ENCODE measurements at regions not wholly inside any gene's neighbourhood (a gene's known extent, or its start where the extent isn't known, plus 50 kb on each side); places are given as distances from the start of the nearest gene placed in this dataset.

DNA sequence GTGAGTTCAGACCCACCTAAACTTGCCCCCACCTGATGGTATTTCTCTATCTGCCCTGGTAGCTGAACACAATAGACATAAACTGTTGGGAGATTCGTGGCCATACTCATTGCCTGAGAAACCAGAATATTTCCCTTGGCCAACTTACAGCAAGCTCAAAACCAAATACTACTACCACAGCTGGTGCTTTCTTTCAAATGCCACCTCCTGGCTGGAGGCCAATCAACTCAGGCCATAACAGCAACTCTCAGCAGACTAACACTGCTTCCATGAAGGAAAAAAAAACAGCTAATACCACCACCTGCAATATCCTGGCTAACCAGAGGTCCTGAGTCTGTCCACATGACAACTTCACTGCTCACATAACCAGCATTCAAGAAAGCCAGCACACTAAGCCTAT, 373.1 kb downstream of the CMPK2 start:
- no peak for DNase-seq

DNA sequence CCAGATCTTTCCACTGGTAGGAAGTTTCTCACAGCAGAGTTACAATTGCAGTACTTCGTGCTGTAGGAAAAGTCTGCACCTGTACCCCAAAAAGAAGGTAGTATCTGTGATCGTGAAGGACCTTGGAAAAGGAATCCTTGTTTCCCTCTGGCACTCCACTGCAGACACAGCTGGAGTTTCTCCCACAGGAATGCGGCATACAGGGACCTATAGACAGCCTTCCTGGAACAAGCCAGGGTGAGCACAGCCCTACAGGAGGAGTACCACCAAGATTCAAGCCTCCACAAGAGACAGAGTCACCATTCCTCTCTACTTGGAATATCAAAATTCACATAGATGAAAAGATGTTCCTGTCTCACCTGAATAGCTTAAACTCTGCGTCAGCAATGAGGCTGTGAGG, 372.4 kb downstream of the CMPK2 start:
- DNase-seq = no peak

DNA sequence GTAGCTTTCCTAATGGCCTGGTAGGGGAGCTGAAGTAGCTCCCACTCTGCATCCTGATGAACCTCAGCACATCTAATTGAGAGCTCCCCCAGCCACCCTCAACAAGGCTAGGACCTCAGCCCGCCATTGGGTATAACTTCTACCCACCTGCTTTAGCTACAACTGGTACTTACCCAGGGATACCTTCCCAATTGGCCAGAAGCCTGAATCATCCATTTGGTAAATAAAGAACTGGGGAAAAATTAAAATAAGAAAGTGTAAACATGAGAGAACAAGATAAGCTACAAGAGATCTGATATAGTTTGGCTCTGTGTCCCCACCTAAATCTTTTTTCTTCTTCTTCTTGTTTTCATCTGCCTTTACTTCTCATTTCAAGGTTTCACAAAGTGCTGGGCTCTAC, 372.0 kb downstream of the CMPK2 start:
- DNase-seq = no peak

DNA sequence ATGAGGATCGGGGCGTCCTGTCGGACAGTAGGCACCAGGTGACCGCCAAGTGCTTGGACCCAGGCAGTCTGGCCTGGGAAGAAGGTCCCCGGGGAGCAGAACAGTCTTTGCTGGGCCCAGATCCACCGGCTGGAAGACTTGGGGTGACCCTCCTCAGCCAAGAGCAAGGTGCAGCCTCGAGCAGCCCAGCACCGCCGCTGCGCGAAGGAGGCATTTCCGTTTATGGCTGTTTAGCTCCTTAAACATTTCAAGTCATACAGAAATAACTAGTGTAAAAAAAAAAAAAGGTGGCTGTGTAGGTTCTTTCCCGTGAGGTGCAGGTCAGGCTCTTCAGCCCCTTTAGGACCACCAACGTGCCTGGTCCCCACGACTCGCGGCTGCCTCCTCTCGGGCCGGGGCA, 370.2 kb downstream of the CMPK2 start:
- DNase-seq = no peak

DNA sequence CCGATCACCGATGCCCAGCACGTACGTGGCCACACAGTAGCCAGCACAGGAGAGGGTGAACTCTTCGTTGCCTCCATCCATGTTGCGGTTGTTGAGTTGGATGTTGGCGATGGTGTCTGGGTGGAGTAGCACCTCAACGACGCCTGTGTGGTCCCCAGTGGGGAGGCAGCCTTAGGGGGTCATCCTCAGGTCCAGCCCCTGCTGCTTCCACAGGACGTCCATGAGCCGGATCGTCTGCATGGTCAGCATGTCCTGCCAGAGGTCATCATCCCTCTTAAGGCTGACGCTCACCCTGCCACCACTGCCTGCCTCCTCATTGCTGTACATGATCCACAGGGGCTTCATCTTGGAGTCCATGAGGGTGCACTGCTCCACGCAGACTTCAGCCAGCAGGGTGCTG, 369.3 kb downstream of the CMPK2 start:
- DNase-seq = no peak

DNA sequence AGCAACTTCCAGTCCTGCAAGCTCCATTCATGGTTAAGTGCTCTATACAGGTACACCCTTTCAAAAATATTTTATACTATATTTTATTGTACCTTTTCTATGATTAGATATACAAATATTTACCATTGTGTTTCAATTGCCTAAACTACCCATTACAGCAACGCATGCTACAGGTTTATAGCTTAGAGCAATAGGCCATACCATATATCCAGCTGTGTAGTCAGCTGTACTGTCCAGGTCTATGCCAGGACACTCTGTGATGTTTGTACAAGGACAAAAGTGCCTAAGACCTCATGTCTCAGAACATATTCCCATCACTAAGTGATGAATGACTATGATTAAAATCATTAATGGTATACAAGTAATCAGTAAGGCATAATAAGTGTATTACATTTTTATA, 368.7 kb downstream of the CMPK2 start:
- DNase-seq = no peak

DNA sequence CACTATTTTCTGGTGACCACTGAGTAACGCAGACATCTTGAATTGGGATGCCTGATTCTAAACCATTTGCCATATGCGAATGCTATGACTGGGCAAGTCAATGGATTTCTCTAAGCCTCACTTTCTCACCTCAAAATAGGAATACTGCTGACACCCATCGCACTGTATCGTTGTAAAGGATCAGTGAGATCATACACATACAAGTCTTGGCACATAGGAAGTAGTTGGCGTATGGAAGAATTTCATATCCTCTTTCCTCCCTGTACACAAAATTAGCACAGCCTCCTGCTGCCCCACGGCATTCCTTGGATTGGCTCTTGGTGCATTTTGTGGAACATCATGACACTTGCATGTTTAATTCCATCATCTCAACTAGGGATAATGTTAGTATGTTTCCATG, 366.9 kb downstream of the CMPK2 start:
- no peak for DNase-seq

DNA sequence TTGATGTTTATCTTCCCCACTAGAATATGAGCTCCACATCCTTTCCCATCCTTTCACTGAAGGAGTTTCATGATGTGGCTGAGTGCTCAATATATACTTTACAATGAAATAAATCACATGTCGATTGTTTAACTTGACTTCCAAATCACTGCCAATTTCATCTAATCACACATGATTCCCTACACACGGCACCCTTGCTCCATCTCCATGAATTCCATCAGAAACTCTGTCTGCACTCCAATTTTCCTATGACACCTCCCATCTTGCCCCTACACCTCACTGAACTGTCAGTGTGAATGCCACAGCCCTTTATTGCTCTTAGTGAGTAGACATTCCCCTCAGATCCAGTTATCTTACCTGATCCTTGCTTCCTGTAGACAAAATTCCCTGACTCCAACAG, 366.0 kb downstream of the CMPK2 start:
- DNase-seq = no peak

DNA sequence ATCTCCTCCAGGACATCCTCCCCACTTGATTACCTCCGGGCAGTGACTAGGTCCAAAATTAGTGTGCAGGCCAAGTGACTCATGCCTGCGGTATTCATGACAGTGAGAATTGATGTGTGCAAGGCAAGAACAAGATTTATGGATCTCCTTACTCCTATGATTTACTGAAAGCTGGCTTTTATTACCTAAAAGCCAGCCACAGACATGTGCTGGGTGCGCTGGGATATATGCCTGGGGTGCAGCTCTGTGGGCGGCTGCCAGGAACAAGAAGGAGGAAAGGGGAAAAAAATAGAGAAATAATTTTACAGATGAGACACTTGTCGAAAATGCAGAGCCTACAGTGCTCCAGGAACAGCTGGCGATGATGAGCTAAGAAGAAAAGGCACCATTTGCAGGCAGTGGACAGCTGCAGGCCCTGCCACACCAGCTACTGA, 359.3 kb downstream of the CMPK2 start:
- no peak for DNase-seq

DNA sequence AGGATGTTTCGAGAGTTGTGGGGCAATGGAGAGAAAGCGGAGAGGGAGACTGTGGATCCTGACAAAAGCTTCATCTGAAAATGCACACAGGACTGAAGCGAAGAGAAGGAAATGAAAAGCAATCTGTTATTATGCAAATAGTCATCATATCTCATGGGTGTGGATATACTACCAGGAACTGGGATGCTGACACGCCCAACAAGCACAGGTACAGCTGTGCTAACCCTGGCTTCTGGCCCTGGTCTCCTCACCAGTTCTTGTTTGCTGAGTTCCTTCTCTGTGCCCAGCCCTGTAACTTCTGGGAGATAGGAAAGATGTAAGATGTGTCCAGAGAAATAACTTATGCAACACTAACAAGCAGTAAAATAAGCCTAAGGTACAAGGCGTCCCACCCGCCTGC, 358.8 kb downstream of the CMPK2 start:
- DNase-seq = no peak

DNA sequence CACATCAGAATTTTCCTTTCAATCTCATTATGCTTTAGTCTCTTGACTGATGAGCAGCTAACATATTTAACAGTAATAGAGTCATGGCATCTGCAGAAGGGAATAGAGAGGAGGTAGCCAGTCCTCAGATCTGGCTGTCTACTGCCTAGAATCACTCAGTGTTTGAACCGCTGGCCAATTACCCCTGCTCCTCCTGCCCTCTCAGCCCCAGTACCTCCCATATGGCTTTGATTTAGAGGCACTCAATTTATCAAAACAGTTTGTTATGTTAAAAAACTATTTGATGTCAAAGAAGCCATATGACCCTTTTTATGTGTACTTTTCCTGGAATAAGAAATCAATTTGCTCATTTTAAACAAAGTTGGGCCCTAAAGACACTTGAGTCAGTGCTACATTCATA, 355.2 kb downstream of the CMPK2 start:
- no peak for DNase-seq

DNA sequence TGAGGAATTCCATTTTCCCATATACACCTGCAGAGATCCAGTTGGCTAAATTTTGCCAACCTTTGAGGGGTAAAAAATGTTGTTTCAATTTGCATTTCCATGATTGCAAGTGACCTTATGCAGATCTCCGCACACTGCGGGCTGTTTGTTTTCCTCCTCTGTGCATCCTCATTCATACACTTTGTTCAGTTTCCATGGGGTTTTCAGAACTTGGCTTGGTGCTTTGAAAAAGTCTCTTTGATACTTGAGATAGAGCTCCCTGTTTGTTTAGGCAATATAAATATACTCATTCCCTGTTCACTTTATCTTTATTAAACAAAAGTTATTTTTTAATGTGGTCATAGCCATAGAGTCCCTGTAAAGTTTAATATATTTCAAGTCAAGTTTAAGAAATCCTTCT, 353.1 kb downstream of the CMPK2 start:
- no peak for DNase-seq

DNA sequence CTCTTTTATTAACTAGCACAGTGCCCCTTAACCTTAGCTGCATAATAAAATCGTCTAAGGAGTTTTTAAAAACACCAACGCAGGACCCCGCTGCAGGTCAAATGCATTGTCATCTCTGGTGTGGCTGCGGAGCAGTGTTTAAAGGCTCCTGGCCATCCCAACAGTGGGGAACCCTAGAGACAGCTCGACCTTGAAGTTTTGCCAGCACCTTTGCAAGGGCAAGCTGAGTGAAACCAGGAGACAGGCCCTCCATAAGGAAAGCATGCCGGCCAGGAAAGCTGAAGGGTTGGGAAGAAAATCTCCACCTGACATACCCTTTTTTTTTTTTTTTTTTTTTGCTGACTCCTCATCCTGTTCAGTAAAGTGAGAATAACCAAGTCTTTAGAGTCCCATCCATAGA, 349.0 kb downstream of the CMPK2 start:
- DNase-seq = no peak

DNA sequence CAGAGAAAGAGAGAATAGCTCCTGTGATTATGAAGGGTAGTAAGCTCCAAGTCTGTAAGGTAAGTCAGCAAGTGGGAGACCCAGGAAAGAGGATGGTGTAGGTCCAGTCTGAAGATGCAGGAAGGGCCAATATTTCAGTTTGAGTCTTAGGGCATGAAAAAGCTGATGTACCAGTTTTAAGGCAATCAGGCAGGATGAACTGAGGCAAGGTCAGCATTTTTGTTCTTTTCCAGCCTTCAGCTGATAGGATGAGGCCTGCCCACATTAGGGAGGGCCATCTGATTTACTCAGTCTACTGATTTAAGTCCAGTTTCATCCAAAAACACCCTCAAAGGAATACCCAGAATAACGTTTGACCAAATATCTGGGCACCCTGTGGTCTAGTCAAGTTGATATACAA, 347.3 kb downstream of the CMPK2 start:
- no peak for DNase-seq

DNA sequence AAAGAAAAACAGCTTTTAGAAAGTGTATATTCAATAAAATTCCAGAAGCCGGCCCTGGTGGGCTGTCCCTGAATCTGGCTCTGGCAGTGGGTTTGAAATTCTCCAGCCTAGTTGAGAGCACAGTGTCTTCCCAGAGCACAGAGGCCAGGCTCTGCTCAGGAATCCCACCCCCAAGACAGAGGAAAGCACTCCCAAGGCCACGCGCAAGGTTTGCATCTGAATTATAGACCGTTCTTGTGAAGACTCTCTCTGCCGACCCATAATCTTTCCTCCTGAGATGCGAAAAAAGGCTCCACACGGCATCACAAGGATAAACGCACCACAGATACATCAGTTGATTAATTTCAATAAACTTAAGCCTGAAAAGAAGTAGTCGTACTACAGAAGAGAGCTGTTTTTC, 342.2 kb downstream of the CMPK2 start:
- DNase-seq = no peak

DNA sequence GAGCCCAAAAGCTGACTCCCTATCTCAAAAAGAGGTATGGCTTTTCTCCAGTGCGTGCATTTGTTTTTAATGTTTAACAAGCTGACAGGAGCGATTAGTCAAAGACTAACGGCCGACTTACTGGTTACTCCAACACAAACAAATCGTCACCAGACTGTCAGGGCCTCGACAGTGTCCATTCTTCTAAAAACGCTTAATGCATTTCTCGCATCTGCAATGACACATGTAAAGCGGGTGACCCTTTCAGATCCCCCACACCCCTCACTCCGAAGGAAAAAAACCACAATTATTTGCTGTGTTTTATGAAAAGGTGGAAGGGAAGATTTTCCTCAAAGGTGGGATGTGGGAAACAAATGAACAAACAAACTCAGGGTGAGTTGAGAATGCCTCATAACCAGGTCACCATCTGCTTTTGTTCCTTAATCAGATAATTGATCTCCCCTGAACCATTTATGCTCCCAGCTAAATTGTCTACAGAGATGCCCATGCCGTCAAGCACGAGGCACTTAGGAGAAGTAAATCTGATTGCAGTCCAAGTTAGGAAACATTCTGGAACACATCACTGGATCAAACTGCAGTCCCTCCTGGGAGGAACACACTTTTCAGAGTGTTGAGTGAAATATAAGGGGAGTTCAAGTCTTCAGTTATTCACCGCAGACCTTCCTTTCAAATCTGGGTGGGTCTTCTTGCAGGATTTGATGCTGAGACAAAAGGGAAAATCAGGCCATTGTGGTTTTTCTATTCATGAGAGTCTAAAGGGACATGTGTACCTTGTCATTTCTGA, 340.8 kb downstream of the CMPK2 start:
- DNase-seq = no peak

DNA sequence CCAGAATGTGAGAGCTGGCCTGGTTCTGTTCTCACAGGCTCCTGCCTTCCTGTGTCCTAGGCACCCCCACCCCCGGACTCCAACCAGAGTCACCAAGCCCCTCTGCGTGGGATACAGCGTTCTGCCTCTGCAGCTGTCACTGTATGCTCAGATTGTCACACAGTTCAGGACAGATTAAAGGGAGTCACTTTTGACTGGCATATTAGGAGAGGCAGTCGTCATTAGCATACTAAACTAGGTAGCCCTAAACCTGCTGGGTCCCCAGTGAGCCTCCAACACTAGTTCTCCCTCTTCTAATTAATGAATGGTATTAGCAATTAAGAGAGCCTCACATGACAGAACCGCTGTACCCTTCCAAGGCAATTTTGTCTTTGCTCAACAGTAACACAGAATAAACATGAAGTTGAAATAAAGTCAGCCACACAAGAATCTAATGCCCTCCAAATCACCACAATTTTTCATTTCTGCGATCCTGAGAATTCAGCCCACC, 340.2 kb downstream of the CMPK2 start:
- DNase-seq = no peak

DNA sequence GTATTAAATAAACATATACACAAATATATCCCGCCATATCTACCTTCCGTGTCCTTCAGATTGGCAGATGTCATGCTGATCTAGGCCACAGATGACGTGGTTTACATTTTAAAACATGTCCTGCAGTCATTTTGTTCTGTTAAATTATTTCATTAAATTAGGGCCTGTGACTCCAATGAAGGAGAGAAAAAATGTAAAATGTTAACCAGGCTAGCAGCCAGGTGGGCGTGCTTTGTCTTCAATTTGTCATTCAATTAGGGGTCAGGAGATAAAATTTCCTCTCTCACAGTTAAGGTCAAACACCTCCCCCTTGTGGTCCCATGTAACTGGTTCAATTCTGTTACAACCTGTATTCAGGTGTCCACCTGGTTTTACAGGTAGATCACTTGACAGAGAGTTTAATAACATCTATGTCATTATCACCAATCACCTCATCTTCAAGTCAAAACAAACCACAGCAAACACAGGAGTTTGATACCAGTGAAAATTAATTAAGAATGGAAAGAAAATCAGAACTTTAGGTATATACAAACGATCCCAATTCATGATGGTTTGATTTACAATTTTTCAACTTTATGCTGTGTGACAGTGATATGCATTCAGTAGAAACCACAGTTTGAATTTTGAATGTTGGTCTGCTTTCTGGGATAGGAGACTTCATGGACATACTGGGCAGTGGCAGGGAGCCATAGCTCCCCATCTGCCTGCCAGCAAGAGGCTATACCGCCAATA, 339.4 kb downstream of the CMPK2 start:
- peak; percentile 5 for DNase-seq

DNA sequence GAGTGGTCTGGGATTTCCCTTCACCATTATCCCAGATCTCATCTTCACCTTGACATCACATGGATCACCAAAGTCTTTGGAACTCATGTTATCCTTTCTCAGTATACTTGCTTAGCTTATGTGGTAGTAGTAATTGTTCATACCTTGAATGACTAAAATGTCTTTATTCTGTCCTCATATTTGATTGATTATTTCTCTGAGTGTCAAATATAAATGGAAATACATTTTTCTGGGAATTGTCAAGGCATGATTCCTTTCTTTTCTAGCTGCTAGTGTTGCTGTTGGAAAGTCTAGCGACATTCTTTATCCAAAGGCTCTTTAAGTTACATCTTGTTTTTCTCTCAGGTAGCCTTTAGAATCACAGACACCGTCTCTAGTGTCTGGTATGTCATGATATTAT, 334.4 kb downstream of the CMPK2 start:
- DNase-seq = no peak

DNA sequence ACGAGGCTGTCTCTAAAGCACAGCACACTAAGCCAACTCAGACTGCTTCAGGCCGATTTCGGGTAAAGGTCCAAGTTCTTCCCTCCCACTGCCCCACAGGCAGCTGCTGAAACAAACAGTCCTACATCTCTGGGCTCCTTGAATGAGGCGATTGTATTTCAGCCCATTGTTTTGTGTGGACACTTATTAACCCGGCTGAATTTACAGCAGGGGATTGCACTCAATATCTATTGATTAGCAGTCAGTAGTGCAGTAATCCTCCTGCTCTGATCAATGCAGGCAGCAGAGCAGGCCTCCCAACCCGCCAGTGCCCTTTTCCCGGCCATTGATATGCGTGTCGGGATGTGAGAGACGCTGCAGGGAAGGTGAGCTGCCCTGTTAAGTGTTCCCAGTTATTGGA, 330.1 kb downstream of the CMPK2 start:
- no peak for DNase-seq

DNA sequence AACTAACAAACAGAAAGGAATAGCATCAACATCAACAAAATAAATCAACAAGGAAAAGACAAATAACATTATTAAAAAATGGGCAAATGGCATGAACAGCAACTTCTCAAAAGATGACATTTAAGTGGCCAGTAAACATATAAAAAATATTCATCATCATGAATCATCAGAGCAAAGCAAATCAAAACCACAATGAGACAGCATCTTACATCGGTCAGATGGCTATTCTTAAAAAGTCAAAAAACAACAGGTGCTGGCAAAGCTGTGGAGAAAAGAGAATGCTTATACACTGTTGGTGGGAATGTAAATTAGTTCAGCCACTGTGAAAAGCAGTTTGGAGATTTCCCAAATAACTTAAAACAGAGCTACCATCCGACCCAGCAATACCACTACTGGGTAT, 327.1 kb downstream of the CMPK2 start:
- DNase-seq = no peak

DNA sequence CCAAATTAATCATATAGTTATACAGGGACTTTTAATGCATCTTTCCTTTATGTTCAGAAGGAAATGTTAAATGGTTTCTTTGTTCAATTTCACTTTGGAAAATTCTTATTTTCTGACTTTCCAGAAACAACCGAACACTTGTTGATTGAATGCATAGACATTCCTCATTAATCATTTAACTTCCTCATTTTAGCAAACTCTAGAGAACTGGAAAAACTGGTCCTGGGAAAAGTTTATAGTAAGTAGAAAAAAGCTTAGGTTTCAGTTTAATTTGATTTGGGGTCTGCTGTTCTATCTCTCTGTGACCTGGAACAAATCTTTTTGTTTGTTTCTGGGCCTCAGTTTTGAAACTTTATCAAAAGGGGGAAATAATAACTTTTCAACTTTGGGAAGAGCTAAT, 320.4 kb downstream of the CMPK2 start:
- DNase-seq = no peak

DNA sequence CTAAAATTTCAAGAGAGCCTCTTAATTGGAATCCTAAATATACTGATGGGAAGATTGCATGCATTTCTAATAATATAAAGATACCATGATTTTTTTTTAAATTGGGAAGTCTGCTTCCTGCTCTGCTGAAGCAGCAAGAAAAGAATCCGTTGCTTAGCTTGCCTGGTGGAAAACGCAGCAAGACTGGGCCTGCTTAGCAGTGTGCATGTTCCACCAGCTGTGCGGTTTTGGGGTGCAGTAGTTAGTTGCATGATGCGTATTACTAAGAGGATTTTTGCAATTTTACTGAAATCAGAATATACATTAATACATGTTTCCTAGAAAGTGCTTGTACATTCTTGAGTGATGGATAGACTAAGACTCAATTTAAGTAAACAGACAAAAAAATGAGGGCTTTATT, 319.9 kb downstream of the CMPK2 start:
- no peak for DNase-seq

DNA sequence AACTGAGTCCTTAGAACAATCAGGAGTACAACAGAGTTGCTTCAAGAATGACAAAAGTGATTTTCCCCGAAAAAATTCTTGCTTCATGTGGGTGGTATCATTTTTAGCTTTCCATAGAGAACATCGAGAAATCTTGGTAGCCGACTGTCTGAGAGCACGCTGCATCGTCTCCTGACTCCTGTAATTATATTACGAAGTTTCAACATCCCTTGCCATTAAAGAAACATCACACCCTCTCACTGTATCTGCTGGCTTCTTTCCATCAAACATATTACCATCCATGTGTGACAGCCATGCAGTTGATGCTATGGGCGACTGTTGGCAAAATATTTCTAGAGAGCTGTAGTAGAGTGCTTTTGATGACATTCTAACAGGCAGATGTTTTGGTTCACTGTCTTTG, 311.2 kb downstream of the CMPK2 start:
- no peak for DNase-seq

DNA sequence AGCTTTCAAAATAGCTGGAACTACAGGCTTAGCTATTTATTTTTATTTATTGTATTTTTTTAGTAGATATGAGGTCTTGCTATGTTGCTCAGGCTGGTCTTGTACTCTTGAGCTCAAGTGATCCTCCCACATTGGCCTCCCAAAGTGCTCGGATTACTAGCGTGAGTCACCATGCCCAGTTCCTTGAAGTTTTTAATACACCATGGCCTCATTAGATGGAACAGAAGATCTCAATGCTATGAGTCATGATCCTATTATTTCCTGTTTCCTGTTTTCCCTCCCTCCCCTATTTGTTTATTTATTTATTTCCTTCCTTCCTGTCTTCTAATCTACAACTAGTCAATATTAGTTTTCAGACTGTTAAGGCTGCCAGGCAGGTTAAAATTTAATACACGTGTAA, 309.0 kb downstream of the CMPK2 start:
- DNase-seq = no peak
